Erythroblast (primary cell): ENCODE measurements at regions not wholly inside any gene's neighbourhood (a gene's known extent, or its start where the extent isn't known, plus 50 kb on each side); places are given as distances from the start of the nearest gene placed in this dataset.

Experiments used
- GATA1 ChIP-seq: IDR thresholded peaks from 2 replicates; pipeline ENCODE4 v1.6.1; 2011; ENCODE audit warnings: low read depth, mild to moderate bottlenecking, control low read depth, low read length, moderate library complexity
- POLR2A ChIP-seq: IDR thresholded peaks from 2 replicates; pipeline ENCODE4 v1.6.1; 2011; ENCODE audit warnings: mild to moderate bottlenecking, low read length

DNA sequence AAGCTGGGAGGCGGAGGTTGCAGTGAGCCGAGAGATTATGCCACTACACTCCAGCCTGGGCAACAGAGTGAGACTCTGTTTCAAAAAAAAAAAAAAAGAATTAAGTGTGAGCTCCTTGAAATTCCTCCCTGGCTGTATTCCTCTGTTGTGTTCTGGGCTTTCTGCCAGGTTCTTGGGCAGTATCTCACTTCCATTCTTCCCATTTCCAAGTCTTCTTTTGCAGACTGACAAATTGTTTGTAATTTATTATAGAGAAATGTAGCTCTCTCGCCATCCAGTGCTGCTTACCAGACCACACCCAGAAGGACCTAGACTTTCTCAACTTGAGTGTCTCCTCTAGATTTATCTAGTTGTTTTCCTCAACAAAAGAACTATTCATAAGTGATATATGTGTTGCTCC lies 105.0 kb upstream of the ADGRL2 start:
- TF ChIP-seq POLR2A (no peak), GATA1 (no peak)
